Panc1 (cell line): ENCODE measurements at regions not wholly inside any gene's neighbourhood (a gene's known extent, or its start where the extent isn't known, plus 50 kb on each side); places are given as distances from the start of the nearest gene placed in this dataset.

ENCODE experiments used
- ATAC-seq: fragments of 200-7000 bp; cut with Tn5 transposase; 2 replicates; pipeline ENCODE4 v1.9.1; 2020; ENCODE audit warnings: mild to moderate bottlenecking, moderate library complexity
- BruUV-seq: library from RNA; stranded (reverse); fragments of 400-500 nt; replicated peaks from 2 replicates; lab custom pipeline; 2021; lab: Mats Ljungman, UMichigan
- CTCF ChIA-PET: fragments of 300-600 bp; sonication (Branson Sonifier 250); formaldehyde crosslinking; loops from one replicate; lab custom pipeline; 2022; ENCODE audit warnings: antibody characterized with exemption; lab: Charles Lee
- POLR2A ChIA-PET: fragments of 300-600 bp; sonication (Branson Sonifier 250); formaldehyde crosslinking; loops from one replicate; lab custom pipeline; 2022; ENCODE audit warnings: antibody characterized with exemption; lab: Charles Lee
- DNase-seq: peaks from one replicate; pipeline ENCODE4 v3.0.0-alpha.2; 2010; ENCODE audit warnings: low read depth, low spot score
- H3K27ac ChIP-seq: 2 replicates; pipeline ENCODE4 v1.5.1; 2011; ENCODE audit warnings: mild to moderate bottlenecking, low read length, inconsistent platforms
- H3K27me3 ChIP-seq: fragments of 200-500 bp; sonication (Bioruptor generic); 2 replicates; pipeline ENCODE4 v1.6.0; 2014; ENCODE audit warnings: low read length, inconsistent platforms; ENCODE audit not compliant: control insufficient read depth, insufficient read depth
- H3K36me3 ChIP-seq: fragments of 200-500 bp; sonication (Bioruptor generic); 2 replicates; pipeline ENCODE4 v1.5.1; 2014; ENCODE audit warnings: inconsistent platforms, mild to moderate bottlenecking, low read length, moderate library complexity; ENCODE audit not compliant: control insufficient read depth, insufficient read depth
- H3K4me1 ChIP-seq: 2 replicates; pipeline ENCODE4 v1.5.1; 2011; ENCODE audit warnings: inconsistent platforms, mild to moderate bottlenecking, low read length, moderate library complexity; ENCODE audit not compliant: control insufficient read depth, insufficient read depth
- H3K4me3 ChIP-seq, 2 experiments: 2 replicates each; pipeline ENCODE4 v1.5.1; 2011 to 2012; ENCODE audit warnings: low read depth in 2 of 2, low read length in 2 of 2, mild to moderate bottlenecking in 2 of 2, inconsistent platforms in 1 of 2, moderate library complexity in 1 of 2
- H3K9me3 ChIP-seq: fragments of 200-500 bp; sonication (Bioruptor generic); 2 replicates; pipeline ENCODE4 v1.5.1; 2014; ENCODE audit warnings: low read depth, mild to moderate bottlenecking, inconsistent platforms, low read length, moderate library complexity; ENCODE audit not compliant: control insufficient read depth, insufficient read depth
- POLR2AphosphoS5 ChIP-seq: IDR thresholded peaks from 2 replicates; pipeline ENCODE4 v1.6.1; 2012; ENCODE audit warnings: mild to moderate bottlenecking, low read depth, low read length, moderate library complexity
- REST ChIP-seq, 2 experiments: IDR thresholded peaks; 2 replicates each; pipeline ENCODE4 v1.6.1; 2011 to 2012; ENCODE audit warnings: low read depth in 2 of 2, control low read depth in 1 of 2, low read length in 1 of 2, mild to moderate bottlenecking in 1 of 2, moderate library complexity in 1 of 2; ENCODE audit not compliant: insufficient read depth in 1 of 2
- SIN3A ChIP-seq: IDR thresholded peaks from 2 replicates; pipeline ENCODE4 v1.6.1; 2012; ENCODE audit warnings: low read depth, mild to moderate bottlenecking, low read length, moderate library complexity, borderline replicate concordance; ENCODE audit not compliant: insufficient read depth
- TCF7L2 ChIP-seq: IDR thresholded peaks from 2 replicates; pipeline ENCODE4 v1.6.1; 2011; ENCODE audit warnings: mild to moderate bottlenecking, low read depth, low read length, inconsistent platforms
- in situ Hi-C: cut with HindIII; loops from 2 replicates; pipeline ENCODE4 v1.10.0; 2016; ENCODE audit warnings: low sequenced_read_pairs, low pct_unique_long_range_greater_than_20kb
- intact Hi-C: fragments of 100-400 bp; cut with micrococcal nuclease; formaldehyde crosslinking; loops from one replicate; pipeline ENCODE4 v1.10.0; 2022; ENCODE audit not compliant: unreplicated experiment
- TF ChIP-seq, protein P1 (sequence below): fragments of 450-650 bp; IDR thresholded peaks from 2 replicates; pipeline ENCODE4 v1.5.1; 2017; ENCODE audit warnings: mild to moderate bottlenecking

- TF ChIP-seq SIN3A (no peak), POLR2AphosphoS5 (no peak), REST (IDR thresholded peaks at IDR 0.05; ENCODE audit: insufficient read depth in 1 of 2, low read depth in 2 of 2, low read length in 1 of 2) (no peak)
- TF ChIP-seq, protein P1, sequence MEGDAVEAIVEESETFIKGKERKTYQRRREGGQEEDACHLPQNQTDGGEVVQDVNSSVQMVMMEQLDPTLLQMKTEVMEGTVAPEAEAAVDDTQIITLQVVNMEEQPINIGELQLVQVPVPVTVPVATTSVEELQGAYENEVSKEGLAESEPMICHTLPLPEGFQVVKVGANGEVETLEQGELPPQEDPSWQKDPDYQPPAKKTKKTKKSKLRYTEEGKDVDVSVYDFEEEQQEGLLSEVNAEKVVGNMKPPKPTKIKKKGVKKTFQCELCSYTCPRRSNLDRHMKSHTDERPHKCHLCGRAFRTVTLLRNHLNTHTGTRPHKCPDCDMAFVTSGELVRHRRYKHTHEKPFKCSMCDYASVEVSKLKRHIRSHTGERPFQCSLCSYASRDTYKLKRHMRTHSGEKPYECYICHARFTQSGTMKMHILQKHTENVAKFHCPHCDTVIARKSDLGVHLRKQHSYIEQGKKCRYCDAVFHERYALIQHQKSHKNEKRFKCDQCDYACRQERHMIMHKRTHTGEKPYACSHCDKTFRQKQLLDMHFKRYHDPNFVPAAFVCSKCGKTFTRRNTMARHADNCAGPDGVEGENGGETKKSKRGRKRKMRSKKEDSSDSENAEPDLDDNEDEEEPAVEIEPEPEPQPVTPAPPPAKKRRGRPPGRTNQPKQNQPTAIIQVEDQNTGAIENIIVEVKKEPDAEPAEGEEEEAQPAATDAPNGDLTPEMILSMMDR = no peak
- H3K27me3 ChIP-seq = no peaks in the 10 kb centered on the region
- POLR2A ChIA-PET = no interaction called here
- H3K9me3 ChIP-seq = no peaks in the 10 kb centered on the region
- no peak overlapping the region for H3K4me3 ChIP-seq
- no peaks in the 10 kb centered on the region for H3K4me1 ChIP-seq
- no peak for DNase-seq
- intact Hi-C loops (no loop called here), in situ Hi-C loops (no loop called here)
- no TSS peak for BruUV-seq
- no peaks in the 10 kb centered on the region for H3K36me3 ChIP-seq
- no peak for ATAC-seq
- CTCF ChIA-PET = no interaction called here
- no peak overlapping the region for H3K27ac ChIP-seq
Measured at GRCh38 chr10:10438335-10439100, 579.2 kb upstream of the CELF2 start.

DNA sequence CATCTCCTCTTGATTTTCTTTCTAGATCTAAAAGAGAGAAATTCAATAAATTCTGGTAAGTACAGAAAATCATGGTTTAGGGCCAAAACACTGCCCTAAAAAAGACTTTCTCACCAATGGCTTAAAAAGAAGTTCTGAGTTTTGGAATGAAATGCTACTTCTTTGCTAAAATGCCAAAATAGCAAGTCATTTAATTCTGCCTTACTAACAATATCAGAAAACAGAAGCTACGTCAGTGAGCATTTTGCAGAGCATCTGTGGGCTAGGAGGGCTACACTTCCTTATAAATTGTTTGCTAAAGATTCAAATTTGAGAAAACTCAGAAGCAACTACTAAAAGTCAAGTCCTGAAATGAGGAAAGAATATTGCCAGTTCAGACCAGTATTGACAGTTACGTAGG lies 560.8 kb upstream of the CELF2 start:
- no peak overlapping the region for H3K27ac ChIP-seq
- H3K27me3 ChIP-seq = no peaks in the 10 kb centered on the region
- intact Hi-C loops (no loop called here), in situ Hi-C loops (no loop called here)
- ChIA-PET POLR2A (no interaction called here), CTCF (no interaction called here)
- ATAC-seq (no peak), DNase-seq (no peak)
- no TSS peak for BruUV-seq
- no peaks in the 10 kb centered on the region for H3K4me1 ChIP-seq
- H3K9me3 ChIP-seq = no peaks in the 10 kb centered on the region
- H3K4me3 ChIP-seq = no peak overlapping the region
- H3K36me3 ChIP-seq = no peaks in the 10 kb centered on the region
- TF ChIP-seq POLR2AphosphoS5 (no peak), REST (IDR thresholded peaks at IDR 0.05; ENCODE audit: insufficient read depth in 1 of 2, low read depth in 2 of 2, low read length in 1 of 2) (no peak), TCF7L2 (no peak), SIN3A (no peak)
- TF ChIP-seq, protein P1 = no peak
